Pancreas (tissue), 10 donors: ENCODE measurements at regions not wholly inside any gene's neighbourhood (a gene's known extent, or its start where the extent isn't known, plus 50 kb on each side); places are given as distances from the start of the nearest gene placed in this dataset.
A peak's percentile ranks its signal among the peaks of the same experiment; 100 is the strongest.

Experiments used
- ATAC-seq, 4 donors: fragments of 200-7000 bp; cut with Tn5 transposase; one replicate each; pipeline versions ENCODE4 v1.8.0 to v1.9.1; 2020; ENCODE audit warnings: mild to moderate bottlenecking in 4 of 4, moderate library complexity in 4 of 4
- DNase-seq, 6 donors: peaks; one replicate each; pipeline ENCODE4 v3.0.0-alpha.2; 2020
- FAIRE-seq: peaks from 2 replicates; lab custom pipeline; 2012; peaks lifted over from hg19 to GRCh38; lab: Jason Lieb, UNC
- H3K27ac ChIP-seq, 4 donors: fragments of 200-600 bp; sonication (generic); 1 replicate in 3 of 4; 2 replicates in 1 of 4; pipeline versions ENCODE4 v1.5.0 to v1.8.0; 2020
- H3K27me3 ChIP-seq, 4 donors: fragments of 200-600 bp; one replicate each; pipeline ENCODE4 v1.8.0; 2021
- H3K36me3 ChIP-seq, 3 donors: fragments of 200-600 bp; sonication (generic) in 1 of 3; one replicate each; pipeline versions ENCODE4 v1.5.0 to v1.8.0; 2020 to 2021
- H3K4me1 ChIP-seq, 3 donors: fragments of 200-600 bp; one replicate each; pipeline ENCODE4 v1.8.0; 2021
- H3K4me3 ChIP-seq, 4 donors: fragments of 200-600 bp; sonication (generic) in 2 of 4; one replicate each; pipeline versions ENCODE4 v1.5.0 to v1.8.0; 2020 to 2021
- H3K9me3 ChIP-seq, 4 donors: fragments of 200-600 bp; one replicate each; pipeline ENCODE4 v1.8.0; 2021
- WGBS, 2 donors: extraction: QIAGEN DNeasy Blood & Tissue Kit; methylation state at CpG; one replicate each; pipeline ENCODE4 v1.1.7; 2013; 5-methylcytosine and 5-hydroxymethylcytosine counted together
- intact Hi-C, 3 donors: fragments of 100-400 bp; cut with DNase I; formaldehyde crosslinking; loops; one replicate each; pipeline versions ENCODE4 v1.11.1 to v1.14.2; 2022
- TF ChIP-seq, protein P1 (sequence below), 4 donors: fragments of 200-600 bp; sonication (generic) in 3 of 4; IDR thresholded peaks; one replicate each; pipeline versions ENCODE4 v1.5.0 to v1.8.0; 2021; ENCODE audit warnings: antibody characterized with exemption in 4 of 4
- donor health status: healthy with polysubstance abuse.
- donor health status: DM: no; HTN: no; CAD: no; lungs with moderate emphysema.
- donor health status: DM: no; HTN: no; CAD: no.
- donor health status: control.
- donor health status: control.
- donor health status: Bipolar disorder and iron deficiency.
- donor health status: DM: yes; HTN: yes; CAD: no.
- donor health status: DM: no; HTN: no; CAD: no.
- donor health status: DM: no; HTN: no; CAD: no.
- donor health status: DM: yes; HTN: yes; CAD: no.

DNA sequence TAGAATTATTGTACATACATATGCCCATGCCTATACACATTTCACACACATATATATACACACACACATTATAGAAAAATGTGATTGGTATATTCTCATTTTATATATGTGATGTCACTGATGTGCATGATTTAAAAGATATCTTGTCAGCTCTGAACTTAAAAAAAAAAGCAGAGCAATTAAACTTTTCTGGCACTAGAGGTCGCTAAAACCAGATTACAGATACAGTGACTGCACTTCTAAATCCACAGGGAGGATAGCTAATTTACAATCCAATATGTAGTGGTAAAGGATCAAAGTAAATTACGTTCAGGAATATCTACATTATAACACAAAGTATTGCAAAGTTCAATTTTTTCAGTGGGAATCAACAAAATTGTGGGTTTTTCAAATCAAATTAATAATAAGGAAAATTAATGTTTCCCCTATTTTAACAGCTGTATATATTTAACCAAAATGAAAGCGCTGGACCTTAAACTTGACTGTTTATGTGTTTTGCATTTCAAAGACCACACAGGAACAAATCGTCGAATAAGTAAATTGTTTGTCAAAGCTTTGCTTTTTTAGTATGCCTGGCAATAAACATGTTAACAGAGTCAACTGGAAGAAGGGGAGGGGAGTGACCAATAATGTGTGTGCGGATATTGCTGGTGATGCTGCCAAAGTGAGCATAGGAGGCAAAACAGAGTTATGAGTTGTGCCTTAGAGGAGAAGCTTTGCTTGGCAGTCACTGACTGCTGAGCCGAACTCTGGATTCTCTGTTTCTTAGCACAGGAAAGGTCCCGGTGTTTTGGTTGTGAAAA is 1201.4 kb upstream of the C9orf72 start:
- H3K27me3 ChIP-seq = no peaks in the 10 kb centered on the region
- H3K4me1 ChIP-seq = no peaks in the 10 kb centered on the region
- 28 to 38% methylated on average over 8 of the region's 8 CpGs for WGBS, 2 donors
- H3K27ac ChIP-seq = no peak overlapping the region
- H3K9me3 ChIP-seq = no peaks in the 10 kb centered on the region
- no peaks in the 10 kb centered on the region for H3K36me3 ChIP-seq
- no peak overlapping the region for H3K4me3 ChIP-seq
- intact Hi-C loops = no loop called here
- DNase-seq (no peak), ATAC-seq (peak in 3 of 4 donors; percentile 32 to 46 (median 42)), FAIRE-seq (peak; percentile 71)
- TF ChIP-seq, protein P1, sequence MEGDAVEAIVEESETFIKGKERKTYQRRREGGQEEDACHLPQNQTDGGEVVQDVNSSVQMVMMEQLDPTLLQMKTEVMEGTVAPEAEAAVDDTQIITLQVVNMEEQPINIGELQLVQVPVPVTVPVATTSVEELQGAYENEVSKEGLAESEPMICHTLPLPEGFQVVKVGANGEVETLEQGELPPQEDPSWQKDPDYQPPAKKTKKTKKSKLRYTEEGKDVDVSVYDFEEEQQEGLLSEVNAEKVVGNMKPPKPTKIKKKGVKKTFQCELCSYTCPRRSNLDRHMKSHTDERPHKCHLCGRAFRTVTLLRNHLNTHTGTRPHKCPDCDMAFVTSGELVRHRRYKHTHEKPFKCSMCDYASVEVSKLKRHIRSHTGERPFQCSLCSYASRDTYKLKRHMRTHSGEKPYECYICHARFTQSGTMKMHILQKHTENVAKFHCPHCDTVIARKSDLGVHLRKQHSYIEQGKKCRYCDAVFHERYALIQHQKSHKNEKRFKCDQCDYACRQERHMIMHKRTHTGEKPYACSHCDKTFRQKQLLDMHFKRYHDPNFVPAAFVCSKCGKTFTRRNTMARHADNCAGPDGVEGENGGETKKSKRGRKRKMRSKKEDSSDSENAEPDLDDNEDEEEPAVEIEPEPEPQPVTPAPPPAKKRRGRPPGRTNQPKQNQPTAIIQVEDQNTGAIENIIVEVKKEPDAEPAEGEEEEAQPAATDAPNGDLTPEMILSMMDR (IDR thresholded peaks at IDR 0.05) = peak in 3 of 4 donors; percentile 9 to 41 (median 41)

DNA sequence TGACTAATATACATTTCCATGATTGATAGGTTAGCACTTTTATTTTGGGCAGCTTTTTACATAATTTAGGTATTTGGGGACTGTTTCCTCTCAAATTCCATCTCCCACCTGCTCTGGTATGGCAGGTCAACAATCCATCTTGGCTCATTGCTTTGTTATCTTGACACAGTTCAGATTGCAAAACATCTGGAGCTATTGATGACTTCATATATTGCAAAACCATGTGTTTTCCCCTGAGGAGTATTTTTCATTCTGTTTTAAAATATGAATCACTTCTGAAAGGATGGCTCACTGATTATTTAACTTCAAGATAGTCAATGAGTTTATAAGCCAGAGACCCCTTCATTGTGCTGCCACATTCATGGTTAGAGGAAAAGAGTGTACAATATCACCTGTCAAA is 1206.0 kb upstream of the C9orf72 start:
- intact Hi-C loops = no loop called here
- Histone ChIP-seq H3K4me1 (no peaks in the 10 kb centered on the region), H3K9me3 (no peaks in the 10 kb centered on the region), H3K4me3 (no peak overlapping the region), H3K27me3 (no peaks in the 10 kb centered on the region), H3K27ac (no peak overlapping the region), H3K36me3 (no peaks in the 10 kb centered on the region)
- ATAC-seq (no peak), DNase-seq (no peak), FAIRE-seq (no peak)
- TF ChIP-seq, protein P1 (IDR thresholded peaks at IDR 0.05) = no peak

GRCh38 chr9:28781481-28781880 is 1208.2 kb upstream of the C9orf72 start:
- TF ChIP-seq, protein P1 (IDR thresholded peaks at IDR 0.05) = no peak
- no peak for DNase-seq
- Histone ChIP-seq H3K27me3 (no peaks in the 10 kb centered on the region), H3K36me3 (no peaks in the 10 kb centered on the region), H3K4me3 (no peak overlapping the region), H3K27ac (no peak overlapping the region), H3K9me3 (no peaks in the 10 kb centered on the region), H3K4me1 (no peaks in the 10 kb centered on the region)
- ATAC-seq = no peak
- intact Hi-C loops = no loop called here
- FAIRE-seq = no peak

- H3K4me1 ChIP-seq = no peaks in the 10 kb centered on the region
- H3K4me3 ChIP-seq = no peak overlapping the region
- DNase-seq (no peak), ATAC-seq (no peak), FAIRE-seq (no peak)
- H3K27ac ChIP-seq = no peak overlapping the region
- intact Hi-C loops = no loop called here
- TF ChIP-seq, protein P1 (IDR thresholded peaks at IDR 0.05) = no peak
- no peaks in the 10 kb centered on the region for H3K9me3 ChIP-seq
- no peaks in the 10 kb centered on the region for H3K27me3 ChIP-seq
- 84 to 89% methylated on average over 1 of the region's 1 CpG for WGBS, 2 donors
- no peaks in the 10 kb centered on the region for H3K36me3 ChIP-seq
These were observed 1209.3 kb upstream of the C9orf72 start for GRCh38 chr9:28782630-28783029.

- no peak for FAIRE-seq
- H3K36me3 ChIP-seq = no peaks in the 10 kb centered on the region
- H3K27ac ChIP-seq = no peak overlapping the region
- no peak for DNase-seq
- ATAC-seq = no peak
- TF ChIP-seq, protein P1 (IDR thresholded peaks at IDR 0.05) = no peak
- intact Hi-C loops = no loop called here
- H3K9me3 ChIP-seq = no peaks in the 10 kb centered on the region
- no peaks in the 10 kb centered on the region for H3K4me1 ChIP-seq
- peaks cover 0 to 3% (median 0%) of the 10 kb centered on the region in 4 donors for H3K27me3 ChIP-seq
- H3K4me3 ChIP-seq = no peak overlapping the region
These were observed 1219.4 kb upstream of the C9orf72 start for GRCh38 chr9:28792716-28793115.
